Mesodermal cell (in vitro differentiated cells): ENCODE measurements at regions not wholly inside any gene's neighbourhood (a gene's known extent, or its start where the extent isn't known, plus 50 kb on each side); places are given as distances from the start of the nearest gene placed in this dataset.
"Not testable (repeated sequence)": the region's sequence is repeated elsewhere in the genome, so short reads cannot be mapped to it uniquely, and the experiment has no call there.

Experiments
- H3K27ac ChIP-seq: 2 replicates; pipeline ENCODE4 v1.7.0; 2013; ENCODE audit warnings: mild to moderate bottlenecking, low read depth, low read length, moderate library complexity; ENCODE audit not compliant: severe bottlenecking
- H3K36me3 ChIP-seq: 2 replicates; pipeline ENCODE4 v1.7.1; 2013; ENCODE audit warnings: mild to moderate bottlenecking, low read length, moderate library complexity; ENCODE audit not compliant: control insufficient read depth, insufficient read depth
- H3K4me1 ChIP-seq: one replicate; pipeline ENCODE4 v1.7.1; 2013; ENCODE audit warnings: mild to moderate bottlenecking, low read length; ENCODE audit not compliant: insufficient read depth, control insufficient read depth, poor library complexity, severe bottlenecking
- H3K4me3 ChIP-seq: 2 replicates; pipeline ENCODE4 v1.7.0; 2013; ENCODE audit warnings: low read length, control low read depth, mild to moderate bottlenecking; ENCODE audit not compliant: insufficient read depth, poor library complexity, severe bottlenecking; ENCODE audit errors: extremely low read depth
- H3K9me3 ChIP-seq: 2 replicates; pipeline ENCODE4 v1.7.1; 2013; ENCODE audit warnings: mild to moderate bottlenecking, low read length, moderate library complexity; ENCODE audit not compliant: control insufficient read depth
- WGBS, 2 experiments: methylation state at CpG; one replicate each; pipeline ENCODE4 v1.1.5; 2013; ENCODE audit warnings: missing lambda C conversion rate in 2 of 2; ENCODE audit not compliant: insufficient coverage in 2 of 2; 5-methylcytosine and 5-hydroxymethylcytosine counted together

DNA sequence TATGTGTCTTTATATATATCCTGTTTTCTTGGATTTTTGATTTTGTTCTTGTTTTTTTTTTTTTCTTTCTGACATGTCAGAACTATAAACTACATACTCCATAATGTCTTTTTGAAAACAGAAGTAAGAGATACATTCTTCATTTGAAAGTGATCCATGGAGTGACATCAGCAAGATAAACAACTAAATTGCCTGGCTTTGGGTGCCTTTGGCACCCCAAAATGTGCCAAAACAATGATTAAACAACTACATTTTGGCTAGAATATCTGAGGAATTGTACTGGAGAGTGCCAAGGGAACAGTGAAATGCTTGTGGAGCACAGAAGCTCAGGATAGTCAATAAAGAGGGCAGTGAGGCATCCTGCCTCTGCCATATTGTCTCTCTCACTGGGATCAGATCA lies 766.1 kb upstream of the ANO3 start:
- H3K36me3 ChIP-seq: no peaks in the 10 kb centered on the region
- H3K4me1 ChIP-seq: no peaks in the 10 kb centered on the region
- no peaks in the 10 kb centered on the region for H3K9me3 ChIP-seq
- no peak overlapping the region for H3K27ac ChIP-seq
- no peak overlapping the region for H3K4me3 ChIP-seq

DNA sequence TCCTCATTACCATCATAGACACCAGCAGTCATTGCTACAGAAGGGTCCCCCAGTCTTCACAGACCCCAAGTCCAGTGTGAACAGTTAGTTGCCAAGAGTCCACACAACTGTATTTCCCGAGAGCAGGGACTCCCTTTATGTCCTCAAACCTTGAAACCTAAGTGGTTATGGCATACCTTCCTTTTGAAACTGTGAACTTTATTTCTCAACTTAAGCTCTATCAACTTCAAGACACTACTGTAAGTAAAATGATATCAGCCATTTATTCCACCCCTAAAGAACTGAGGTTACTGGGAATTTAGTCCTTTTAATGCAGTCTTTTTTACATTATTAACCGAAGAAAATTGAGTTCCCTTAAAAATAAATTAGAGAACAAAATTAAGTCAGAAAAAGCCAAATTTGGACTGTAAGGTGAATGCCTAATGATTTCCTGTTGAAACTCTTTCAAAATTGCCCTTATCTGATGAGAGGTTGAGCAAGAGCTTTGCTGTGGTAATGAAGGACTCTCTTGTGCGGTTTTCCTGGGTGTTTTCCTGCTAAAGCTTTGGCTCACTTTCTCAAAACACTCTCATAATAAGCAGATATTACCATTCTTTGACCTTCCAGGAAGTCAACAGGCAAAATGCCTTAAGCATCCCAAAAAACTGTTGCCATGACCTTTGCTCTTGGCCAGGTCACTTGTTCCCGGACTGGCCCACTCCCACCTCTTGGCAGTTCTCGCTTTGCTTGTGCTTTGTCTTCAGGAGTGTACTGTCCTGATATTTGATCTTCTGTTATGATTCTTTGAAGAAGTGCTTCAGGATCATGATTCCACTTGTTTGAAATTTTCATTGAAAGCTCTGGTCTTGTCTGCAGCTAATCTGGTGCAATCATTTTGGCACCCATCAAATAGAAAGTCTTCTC lies 765.4 kb upstream of the ANO3 start:
- H3K4me1 ChIP-seq: no peaks in the 10 kb centered on the region

DNA sequence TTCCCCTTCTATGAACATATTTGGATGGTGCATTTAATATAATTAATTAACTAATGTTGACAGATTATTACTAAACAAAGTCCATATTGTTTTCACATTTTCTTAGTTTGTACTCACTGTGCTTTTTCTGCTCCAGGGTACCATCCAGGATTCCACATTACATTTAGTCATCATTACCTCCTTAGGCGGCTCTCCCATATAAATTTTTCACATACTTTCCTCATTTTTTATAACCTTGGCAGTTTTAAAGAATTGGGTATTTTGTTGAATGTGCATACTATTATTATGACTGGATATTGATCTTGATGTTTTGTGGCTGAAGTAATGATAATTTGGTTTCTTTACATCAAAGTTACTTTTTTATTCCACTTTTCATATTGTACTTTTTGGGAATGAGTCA lies 755.6 kb upstream of the ANO3 start:
- Histone ChIP-seq H3K27ac (no peak overlapping the region), H3K4me3 (no peak overlapping the region)
- WGBS, 2 experiments: no CpG with 5 or more reads among the region's 1 CpG

More for the DNA sequence above, 765.4 kb upstream of the ANO3 start:
- no peak overlapping the region for H3K4me3 ChIP-seq
- no peaks in the 10 kb centered on the region for H3K9me3 ChIP-seq
- no peak overlapping the region for H3K27ac ChIP-seq
- WGBS, 2 experiments: 76 to 80% methylated on average over 1 to 2 of the region's 5 CpGs
- no peaks in the 10 kb centered on the region for H3K36me3 ChIP-seq

DNA sequence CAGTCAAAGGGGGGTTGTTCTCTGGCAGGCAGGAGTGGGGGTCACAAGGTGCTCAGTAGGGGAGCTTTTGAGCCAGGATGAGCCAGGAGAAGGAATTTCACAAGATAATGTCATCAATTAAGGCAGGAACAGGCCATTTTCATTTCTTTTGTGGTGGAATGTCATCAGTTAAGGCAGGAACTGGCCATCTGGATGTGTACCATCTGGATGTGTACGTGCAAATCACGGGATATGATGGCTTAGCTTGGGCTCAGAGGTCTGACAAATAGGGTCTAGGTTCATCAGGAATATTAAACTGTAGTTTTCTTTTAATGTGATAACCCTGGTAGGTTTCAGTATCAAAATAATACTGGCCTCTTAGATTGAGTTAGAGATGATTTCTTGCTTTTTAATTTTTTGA lies 752.4 kb upstream of the ANO3 start:
- not testable (repeated sequence) for H3K4me3 ChIP-seq, H3K4me1 ChIP-seq, H3K36me3 ChIP-seq, H3K27ac ChIP-seq, H3K9me3 ChIP-seq
- WGBS, 2 experiments: 10% methylated on average over 2 of the region's 2 CpGs

More for the DNA sequence above, 755.6 kb upstream of the ANO3 start:
- Histone ChIP-seq H3K36me3 (no peaks in the 10 kb centered on the region), H3K9me3 (no peaks in the 10 kb centered on the region), H3K4me1 (no peaks in the 10 kb centered on the region)

DNA sequence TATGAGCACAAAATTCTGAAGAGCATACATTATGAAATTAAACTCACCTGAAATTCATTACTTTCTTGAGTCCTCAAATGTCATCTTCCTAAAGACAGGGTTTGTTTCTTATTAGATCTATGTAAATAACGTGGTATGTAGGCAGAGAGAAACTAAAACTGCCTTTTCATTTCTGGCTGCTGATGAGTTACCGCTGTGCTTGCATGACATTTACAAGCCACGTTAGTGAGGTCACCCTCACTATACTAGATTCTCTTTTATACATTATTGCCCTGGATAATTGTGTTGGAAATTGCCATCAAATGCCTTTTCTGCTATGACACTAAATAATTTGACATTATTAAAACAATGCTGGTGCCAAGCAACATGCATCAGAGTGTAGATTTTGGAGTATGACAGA lies 748.3 kb upstream of the ANO3 start:
- H3K9me3 ChIP-seq: no peaks in the 10 kb centered on the region
- WGBS, 2 experiments: 80% methylated on average over 1 of the region's 3 CpGs; no CpG with 5 or more reads in 1 of the 2 experiments
- H3K4me3 ChIP-seq: no peak overlapping the region
- H3K4me1 ChIP-seq: no peaks in the 10 kb centered on the region
- no peak overlapping the region for H3K27ac ChIP-seq
- no peaks in the 10 kb centered on the region for H3K36me3 ChIP-seq

DNA sequence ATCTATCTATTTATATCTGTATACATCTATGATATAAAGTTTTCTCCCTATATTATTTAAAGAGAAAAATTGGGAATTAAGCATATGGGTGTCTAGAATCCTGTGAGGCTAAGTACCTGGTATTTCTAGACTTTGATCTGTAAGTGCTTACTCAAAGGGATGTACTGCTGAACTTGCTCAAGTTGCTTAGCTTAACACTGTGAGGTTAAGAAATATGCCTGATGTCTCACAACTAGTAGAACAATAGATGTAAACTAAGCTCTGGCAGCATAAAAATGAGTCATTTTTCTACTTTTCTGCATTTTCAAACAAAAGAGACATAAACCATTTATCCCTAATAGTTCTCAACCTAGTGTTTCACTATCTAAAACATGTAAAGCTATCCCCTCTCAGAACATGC lies 744.4 kb upstream of the ANO3 start:
- H3K4me1 ChIP-seq: no peaks in the 10 kb centered on the region
- H3K9me3 ChIP-seq: no peaks in the 10 kb centered on the region
- no peaks in the 10 kb centered on the region for H3K36me3 ChIP-seq
- no peak overlapping the region for H3K27ac ChIP-seq
- H3K4me3 ChIP-seq: no peak overlapping the region

DNA sequence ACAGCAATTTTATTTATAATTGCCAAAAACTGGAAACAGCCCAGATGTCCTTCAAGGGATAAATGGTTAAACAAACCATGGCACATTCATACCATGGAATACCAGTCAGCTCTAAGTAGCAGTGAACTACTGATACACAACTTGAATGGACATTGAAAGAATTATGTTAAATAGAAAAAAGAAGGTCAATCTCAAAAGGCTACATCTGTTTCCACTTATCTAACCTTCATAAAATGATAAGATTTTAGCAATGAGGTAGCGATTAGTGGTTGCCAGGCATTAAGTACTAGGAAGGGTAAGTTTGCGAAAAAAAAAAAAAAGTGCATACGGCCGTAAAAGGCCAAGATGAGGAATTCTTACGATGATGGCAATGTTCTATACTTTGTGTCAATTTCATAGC lies 738.7 kb upstream of the ANO3 start:
- H3K9me3 ChIP-seq: no peaks in the 10 kb centered on the region

GRCh38 chr11:25596701-25597100 lies 735.2 kb upstream of the ANO3 start:
- no peak overlapping the region for H3K4me3 ChIP-seq
- H3K27ac ChIP-seq: no peak overlapping the region
- H3K36me3 ChIP-seq: no peaks in the 10 kb centered on the region
- no peaks in the 10 kb centered on the region for H3K4me1 ChIP-seq
- H3K9me3 ChIP-seq: no peaks in the 10 kb centered on the region
- WGBS, 2 experiments: no CpG with 5 or more reads among the region's 3 CpGs

More for the DNA sequence above, 738.7 kb upstream of the ANO3 start:
- 78 to 96% methylated on average over 3 to 5 of the region's 5 CpGs for WGBS, 2 experiments
- Histone ChIP-seq H3K27ac (no peak overlapping the region), H3K4me1 (no peaks in the 10 kb centered on the region), H3K4me3 (no peak overlapping the region), H3K36me3 (no peaks in the 10 kb centered on the region)

GRCh38 chr11:25597696-25598095 lies 734.2 kb upstream of the ANO3 start:
- WGBS, 2 experiments: 73 to 80% methylated on average over 2 of the region's 2 CpGs
- no peak overlapping the region for H3K4me3 ChIP-seq
- H3K4me1 ChIP-seq: no peaks in the 10 kb centered on the region
- H3K36me3 ChIP-seq: no peaks in the 10 kb centered on the region
- H3K9me3 ChIP-seq: no peaks in the 10 kb centered on the region
- no peak overlapping the region for H3K27ac ChIP-seq

- Histone ChIP-seq H3K4me3 (no peak overlapping the region), H3K36me3 (no peaks in the 10 kb centered on the region), H3K27ac (no peak overlapping the region), H3K9me3 (no peaks in the 10 kb centered on the region), H3K4me1 (no peaks in the 10 kb centered on the region)
- WGBS, 2 experiments: no CpG with 5 or more reads among the region's 2 CpGs
These were observed 729.8 kb upstream of the ANO3 start for GRCh38 chr11:25602149-25602548.

GRCh38 chr11:25602959-25603358 lies 729.0 kb upstream of the ANO3 start:
- WGBS, 2 experiments: 100% methylated on average over 1 of the region's 2 CpGs; no CpG with 5 or more reads in 1 of the 2 experiments
- H3K4me3 ChIP-seq: no peak overlapping the region
- H3K9me3 ChIP-seq: no peaks in the 10 kb centered on the region
- no peaks in the 10 kb centered on the region for H3K4me1 ChIP-seq
- no peaks in the 10 kb centered on the region for H3K36me3 ChIP-seq
- no peak overlapping the region for H3K27ac ChIP-seq
